MM.1S (cell line): ENCODE measurements at regions not wholly inside any gene's neighbourhood (a gene's known extent, or its start where the extent isn't known, plus 50 kb on each side); places are given as distances from the start of the nearest gene placed in this dataset.

Source experiments
- DNase-seq: peaks from one replicate; pipeline ENCODE4 v3.0.0-alpha.2; 2015
- H2AFZ ChIP-seq: fragments of 300-600 bp; sonication (generic); 2 replicates; pipeline ENCODE4 v1.6.0; 2016; ENCODE audit warnings: antibody characterized with exemption, low read length
- H3F3A ChIP-seq: fragments of 300-600 bp; sonication (generic); 2 replicates; pipeline ENCODE4 v1.6.1; 2016; ENCODE audit warnings: mild to moderate bottlenecking, antibody characterized with exemption, low read length, moderate library complexity, mixed read lengths; ENCODE audit not compliant: insufficient read depth
- H3K27ac ChIP-seq: fragments of 300-600 bp; sonication (generic); 2 replicates; pipeline ENCODE4 v1.5.1; 2016; ENCODE audit warnings: mild to moderate bottlenecking, low read length
- H3K27me3 ChIP-seq: fragments of 300-600 bp; sonication (generic); replicated peaks from 2 replicates; pipeline ENCODE4 v1.6.0; 2016; ENCODE audit warnings: low read length; ENCODE audit not compliant: insufficient read depth
- H3K36me3 ChIP-seq: fragments of 300-600 bp; sonication (generic); replicated peaks from 2 replicates; pipeline ENCODE4 v1.6.1; 2016; ENCODE audit warnings: mild to moderate bottlenecking, low read length, mixed read lengths; ENCODE audit not compliant: insufficient read depth
- H3K4me1 ChIP-seq: fragments of 300-600 bp; sonication (generic); 2 replicates; pipeline ENCODE4 v1.6.1; 2016; ENCODE audit warnings: low read length, mixed read lengths
- H3K4me2 ChIP-seq: fragments of 300-600 bp; sonication (generic); 2 replicates; pipeline ENCODE4 v1.6.0; 2016; ENCODE audit warnings: low read depth, low read length
- H3K4me3 ChIP-seq: fragments of 300-600 bp; sonication (generic); 2 replicates; pipeline ENCODE4 v1.5.1; 2016; ENCODE audit warnings: low read length, mixed read lengths
- H3K79me2 ChIP-seq: fragments of 300-600 bp; sonication (generic); 2 replicates; pipeline ENCODE4 v1.6.1; 2016; ENCODE audit warnings: mixed run types, low read length, mixed read lengths
- H3K9ac ChIP-seq: fragments of 300-600 bp; sonication (generic); 2 replicates; pipeline ENCODE4 v1.6.1; 2016; ENCODE audit warnings: low read length, mixed read lengths
- H3K9me2 ChIP-seq: fragments of 300-600 bp; sonication (generic); replicated peaks from 2 replicates; pipeline ENCODE4 v1.6.1; 2016; ENCODE audit warnings: mild to moderate bottlenecking, low read length, mixed read lengths; ENCODE audit not compliant: insufficient read depth
- H3K9me3 ChIP-seq: fragments of 300-600 bp; sonication (generic); replicated peaks from 2 replicates; pipeline ENCODE4 v1.6.1; 2016; ENCODE audit warnings: mild to moderate bottlenecking, low read length, mixed read lengths; ENCODE audit not compliant: insufficient read depth
- H4K20me1 ChIP-seq: fragments of 300-600 bp; sonication (generic); 2 replicates; pipeline ENCODE4 v1.6.1; 2016; ENCODE audit warnings: mild to moderate bottlenecking, low read length, moderate library complexity, mixed read lengths; ENCODE audit not compliant: insufficient read depth
- EZH2 ChIP-seq: fragments of 300-600 bp; sonication (generic); optimal IDR thresholded peaks from 2 replicates; pipeline ENCODE3; 2017; ENCODE audit warnings: low read depth, mild to moderate bottlenecking, antibody characterized with exemption, low read length, mixed read lengths
- EZH2phosphoT487 ChIP-seq: fragments of 300-600 bp; sonication (generic); IDR thresholded peaks from 2 replicates; pipeline ENCODE4 v1.6.1; 2018; ENCODE audit warnings: antibody characterized with exemption, low read length
- TF ChIP-seq, protein P1 (sequence below): fragments of 300-600 bp; sonication (generic); IDR thresholded peaks from 2 replicates; pipeline ENCODE4 v1.5.1; 2016; ENCODE audit warnings: antibody characterized with exemption, low read length, mixed read lengths

DNA sequence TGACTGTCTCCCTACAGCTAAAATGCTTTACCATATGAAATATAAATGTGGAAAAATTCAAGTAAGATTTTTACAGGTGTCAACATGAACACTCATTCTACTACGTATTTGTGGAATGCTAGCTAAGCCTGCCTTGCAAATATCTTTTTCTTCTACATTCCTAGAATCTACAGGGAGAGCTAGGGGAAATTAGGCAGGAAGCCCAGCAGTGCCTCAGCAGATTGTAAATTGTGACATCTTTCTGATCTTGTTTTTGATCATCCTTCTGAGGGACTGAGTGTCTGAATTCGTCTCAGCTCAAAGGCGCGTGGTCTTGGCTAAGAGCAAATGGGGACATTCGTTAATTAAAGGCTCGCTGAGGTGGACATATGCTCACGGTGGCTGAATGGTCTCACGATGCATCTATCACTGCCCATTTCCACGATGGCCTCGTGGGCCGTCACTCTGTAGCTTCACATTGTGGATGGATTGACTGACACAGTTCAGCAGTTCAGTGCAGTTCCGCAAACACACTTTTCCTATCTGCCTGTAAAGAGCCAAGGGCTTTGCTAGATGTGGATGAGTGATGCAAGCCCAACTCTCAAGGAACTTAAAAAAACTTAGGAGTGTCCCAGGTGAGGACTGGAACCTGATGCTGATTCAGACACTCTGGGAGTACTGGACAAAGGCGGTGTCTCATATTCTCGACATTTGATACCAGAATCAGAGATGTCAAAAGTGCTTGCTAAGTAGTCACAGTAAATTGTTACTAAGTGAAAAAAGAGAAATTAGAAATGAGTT, 562.5 kb downstream of the EFNB2 start:
- no peak for DNase-seq
- H3K79me2 ChIP-seq, result no peaks in the 10 kb centered on the region
- no peak overlapping the region for H3K9ac ChIP-seq
- no peak overlapping the region for H3K27ac ChIP-seq
- H3K4me2 ChIP-seq, result no peak overlapping the region
- TF ChIP-seq EZH2phosphoT487 (no peak), EZH2 (no peak)
- TF ChIP-seq, protein P1, sequence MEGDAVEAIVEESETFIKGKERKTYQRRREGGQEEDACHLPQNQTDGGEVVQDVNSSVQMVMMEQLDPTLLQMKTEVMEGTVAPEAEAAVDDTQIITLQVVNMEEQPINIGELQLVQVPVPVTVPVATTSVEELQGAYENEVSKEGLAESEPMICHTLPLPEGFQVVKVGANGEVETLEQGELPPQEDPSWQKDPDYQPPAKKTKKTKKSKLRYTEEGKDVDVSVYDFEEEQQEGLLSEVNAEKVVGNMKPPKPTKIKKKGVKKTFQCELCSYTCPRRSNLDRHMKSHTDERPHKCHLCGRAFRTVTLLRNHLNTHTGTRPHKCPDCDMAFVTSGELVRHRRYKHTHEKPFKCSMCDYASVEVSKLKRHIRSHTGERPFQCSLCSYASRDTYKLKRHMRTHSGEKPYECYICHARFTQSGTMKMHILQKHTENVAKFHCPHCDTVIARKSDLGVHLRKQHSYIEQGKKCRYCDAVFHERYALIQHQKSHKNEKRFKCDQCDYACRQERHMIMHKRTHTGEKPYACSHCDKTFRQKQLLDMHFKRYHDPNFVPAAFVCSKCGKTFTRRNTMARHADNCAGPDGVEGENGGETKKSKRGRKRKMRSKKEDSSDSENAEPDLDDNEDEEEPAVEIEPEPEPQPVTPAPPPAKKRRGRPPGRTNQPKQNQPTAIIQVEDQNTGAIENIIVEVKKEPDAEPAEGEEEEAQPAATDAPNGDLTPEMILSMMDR, result no peak
- no peaks in the 10 kb centered on the region for H3K9me2 ChIP-seq
- no peaks in the 10 kb centered on the region for H4K20me1 ChIP-seq
- no peaks in the 10 kb centered on the region for H3K27me3 ChIP-seq
- no peaks in the 10 kb centered on the region for H3F3A ChIP-seq
- no peak overlapping the region for H3K4me3 ChIP-seq
- H2AFZ ChIP-seq, result no peak overlapping the region
- no peaks in the 10 kb centered on the region for H3K36me3 ChIP-seq
- H3K9me3 ChIP-seq, result no peaks in the 10 kb centered on the region
- H3K4me1 ChIP-seq, result no peaks in the 10 kb centered on the region

DNA sequence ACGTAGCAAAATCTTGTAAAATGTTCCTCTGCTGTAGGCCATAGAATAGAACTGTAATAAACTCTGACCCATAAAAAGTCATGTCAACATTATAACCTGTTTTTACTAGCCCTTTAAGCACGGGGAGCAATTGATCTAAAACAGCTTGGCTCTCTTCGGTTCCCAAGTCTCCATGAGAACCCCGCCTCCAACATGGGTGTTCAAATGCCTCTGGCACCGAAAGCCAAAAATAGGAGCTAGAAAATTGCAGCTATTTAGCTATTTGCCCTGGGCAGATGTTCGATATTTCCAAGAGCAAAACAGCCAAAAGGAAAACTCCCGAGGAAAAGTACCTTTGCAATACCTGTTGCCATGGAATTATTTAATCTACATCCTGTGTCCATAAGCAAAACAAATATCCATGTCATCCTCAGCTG, 563.1 kb downstream of the EFNB2 start:
- no peaks in the 10 kb centered on the region for H3K9me3 ChIP-seq
- no peak overlapping the region for H2AFZ ChIP-seq
- H3K36me3 ChIP-seq, result no peaks in the 10 kb centered on the region
- H3K79me2 ChIP-seq, result no peaks in the 10 kb centered on the region
- no peak overlapping the region for H3K4me2 ChIP-seq
- H3F3A ChIP-seq, result no peaks in the 10 kb centered on the region
- TF ChIP-seq EZH2phosphoT487 (no peak), EZH2 (no peak)
- TF ChIP-seq, protein P1, result no peak
- H3K9ac ChIP-seq, result no peak overlapping the region
- H3K27me3 ChIP-seq, result no peaks in the 10 kb centered on the region
- H3K27ac ChIP-seq, result no peak overlapping the region
- DNase-seq, result no peak
- H3K4me1 ChIP-seq, result no peaks in the 10 kb centered on the region
- no peak overlapping the region for H3K4me3 ChIP-seq
- no peaks in the 10 kb centered on the region for H4K20me1 ChIP-seq
- no peaks in the 10 kb centered on the region for H3K9me2 ChIP-seq

DNA sequence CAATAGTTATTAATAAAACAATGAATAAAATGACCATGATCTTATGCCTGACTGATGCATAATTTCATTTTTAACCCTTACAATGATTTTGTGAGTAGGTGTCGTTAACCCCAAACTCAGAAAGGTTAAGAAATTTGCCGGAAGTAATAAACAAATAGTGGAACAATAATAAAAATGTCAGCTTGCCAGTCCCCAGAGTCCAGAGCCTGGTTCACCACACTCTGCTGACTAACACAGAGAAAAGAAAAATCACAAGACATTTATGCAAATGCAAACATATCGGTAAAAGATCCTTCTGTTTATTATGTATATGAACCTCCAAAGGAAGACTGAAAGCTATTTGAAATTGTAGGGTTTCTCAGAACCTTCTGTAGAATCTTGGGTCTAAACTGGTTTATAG, 563.7 kb downstream of the EFNB2 start:
- H3K27me3 ChIP-seq, result no peaks in the 10 kb centered on the region
- no peaks in the 10 kb centered on the region for H3K79me2 ChIP-seq
- H3K4me2 ChIP-seq, result no peak overlapping the region
- TF ChIP-seq EZH2 (no peak), EZH2phosphoT487 (no peak)
- TF ChIP-seq, protein P1, result no peak
- H3K36me3 ChIP-seq, result no peaks in the 10 kb centered on the region
- H3K27ac ChIP-seq, result no peak overlapping the region
- no peak for DNase-seq
- no peaks in the 10 kb centered on the region for H3K9me3 ChIP-seq
- H3K9me2 ChIP-seq, result no peaks in the 10 kb centered on the region
- H3K9ac ChIP-seq, result no peak overlapping the region
- H3K4me1 ChIP-seq, result no peaks in the 10 kb centered on the region
- no peak overlapping the region for H2AFZ ChIP-seq
- H3F3A ChIP-seq, result no peaks in the 10 kb centered on the region
- H4K20me1 ChIP-seq, result no peaks in the 10 kb centered on the region
- H3K4me3 ChIP-seq, result no peak overlapping the region
